ENCODE measurements at regions not wholly inside any gene's neighbourhood (a gene's known extent, or its start where the extent isn't known, plus 50 kb on each side); places are given as distances from the start of the nearest gene placed in this dataset.

- no peak for DNase-seq
- H3K27ac ChIP-seq: no peak overlapping the region
- intact Hi-C loops (cut with DNase I; ENCODE audit: low total_unique reads): no loop called here
Observed at GRCh38 chr2:7878786-7879482, 802.9 kb upstream of the ID2 start.

GRCh38 chr2:7879483-7879835 is 802.4 kb upstream of the ID2 start:
- TF ChIP-seq, protein P1, sequence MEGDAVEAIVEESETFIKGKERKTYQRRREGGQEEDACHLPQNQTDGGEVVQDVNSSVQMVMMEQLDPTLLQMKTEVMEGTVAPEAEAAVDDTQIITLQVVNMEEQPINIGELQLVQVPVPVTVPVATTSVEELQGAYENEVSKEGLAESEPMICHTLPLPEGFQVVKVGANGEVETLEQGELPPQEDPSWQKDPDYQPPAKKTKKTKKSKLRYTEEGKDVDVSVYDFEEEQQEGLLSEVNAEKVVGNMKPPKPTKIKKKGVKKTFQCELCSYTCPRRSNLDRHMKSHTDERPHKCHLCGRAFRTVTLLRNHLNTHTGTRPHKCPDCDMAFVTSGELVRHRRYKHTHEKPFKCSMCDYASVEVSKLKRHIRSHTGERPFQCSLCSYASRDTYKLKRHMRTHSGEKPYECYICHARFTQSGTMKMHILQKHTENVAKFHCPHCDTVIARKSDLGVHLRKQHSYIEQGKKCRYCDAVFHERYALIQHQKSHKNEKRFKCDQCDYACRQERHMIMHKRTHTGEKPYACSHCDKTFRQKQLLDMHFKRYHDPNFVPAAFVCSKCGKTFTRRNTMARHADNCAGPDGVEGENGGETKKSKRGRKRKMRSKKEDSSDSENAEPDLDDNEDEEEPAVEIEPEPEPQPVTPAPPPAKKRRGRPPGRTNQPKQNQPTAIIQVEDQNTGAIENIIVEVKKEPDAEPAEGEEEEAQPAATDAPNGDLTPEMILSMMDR (IDR thresholded peaks at IDR 0.05): no peak
- no peak for TF ChIP-seq EP300 (IDR thresholded peaks at IDR 0.05)
- TF ChIP-seq POLR2AphosphoS5 (IDR thresholded peaks at IDR 0.05): no peak
- TF ChIP-seq POLR2A (IDR thresholded peaks at IDR 0.05): no peak
- no peak for DNase-seq
- 67 to 87% (median 81%) methylated on average over 1 of the region's 1 CpG for WGBS, 5 donors
- no peaks in the 10 kb centered on the region for H3K9me3 ChIP-seq
- H3K27me3 ChIP-seq: no peaks in the 10 kb centered on the region
- peaks cover 0 to 15% (median 7%) of the 10 kb centered on the region in 4 donors for H3K4me1 ChIP-seq
- H3K27ac ChIP-seq: no peak overlapping the region
- H3K36me3 ChIP-seq: no peaks in the 10 kb centered on the region
- no peak overlapping the region for H3K4me3 ChIP-seq
- intact Hi-C loops (cut with DNase I; ENCODE audit: low total_unique reads): no loop called here

More at GRCh38 chr2:7878786-7879482, 802.9 kb upstream of the ID2 start:
- Histone ChIP-seq H3K4me3 (no peak overlapping the region), H3K4me1 (peaks cover 0 to 15% (median 7%) of the 10 kb centered on the region in 4 donors), H3K27me3 (no peaks in the 10 kb centered on the region), H3K36me3 (no peaks in the 10 kb centered on the region), H3K9me3 (no peaks in the 10 kb centered on the region)
- no peak for TF ChIP-seq POLR2A (IDR thresholded peaks at IDR 0.05)
- TF ChIP-seq, protein P1 (IDR thresholded peaks at IDR 0.05): no peak
- no peak for TF ChIP-seq EP300 (IDR thresholded peaks at IDR 0.05)
- TF ChIP-seq POLR2AphosphoS5 (IDR thresholded peaks at IDR 0.05): no peak
- WGBS, 5 donors: 73 to 77% (median 76%) methylated on average over 12 of the region's 12 CpGs

DNA sequence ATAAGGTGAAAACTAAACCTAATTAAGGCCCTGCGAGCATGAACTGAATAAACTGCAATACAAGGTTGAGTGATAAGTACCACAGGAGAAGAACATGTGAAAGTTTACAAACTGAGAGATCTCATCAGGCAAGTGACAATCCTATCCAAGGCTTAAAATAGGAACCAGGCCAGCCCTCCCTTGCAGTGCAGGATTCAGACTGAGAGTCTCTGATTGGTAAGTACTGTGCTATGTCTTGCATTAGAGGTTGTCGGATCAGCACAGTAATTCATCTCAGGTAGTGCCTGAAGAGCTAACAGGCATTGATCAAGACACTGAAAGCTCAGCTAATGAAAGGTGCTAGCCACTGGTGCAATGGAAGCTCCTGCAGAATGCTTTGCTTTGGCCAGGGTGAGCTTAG is 801.7 kb upstream of the ID2 start:
- H3K4me1 ChIP-seq: peaks cover 0 to 15% (median 7%) of the 10 kb centered on the region in 4 donors
- no peak for DNase-seq
- no peak overlapping the region for H3K27ac ChIP-seq
- WGBS, 5 donors: 87 to 98% (median 95%) methylated on average over 2 of the region's 2 CpGs
- H3K36me3 ChIP-seq: no peaks in the 10 kb centered on the region
- intact Hi-C loops (cut with DNase I; ENCODE audit: low total_unique reads): no loop called here
- no peaks in the 10 kb centered on the region for H3K9me3 ChIP-seq
- TF ChIP-seq EP300 (IDR thresholded peaks at IDR 0.05) (no peak), POLR2A (IDR thresholded peaks at IDR 0.05) (no peak), POLR2AphosphoS5 (IDR thresholded peaks at IDR 0.05) (no peak)
- TF ChIP-seq, protein P1 (IDR thresholded peaks at IDR 0.05): no peak
- H3K4me3 ChIP-seq: no peak overlapping the region
- no peaks in the 10 kb centered on the region for H3K27me3 ChIP-seq

DNA sequence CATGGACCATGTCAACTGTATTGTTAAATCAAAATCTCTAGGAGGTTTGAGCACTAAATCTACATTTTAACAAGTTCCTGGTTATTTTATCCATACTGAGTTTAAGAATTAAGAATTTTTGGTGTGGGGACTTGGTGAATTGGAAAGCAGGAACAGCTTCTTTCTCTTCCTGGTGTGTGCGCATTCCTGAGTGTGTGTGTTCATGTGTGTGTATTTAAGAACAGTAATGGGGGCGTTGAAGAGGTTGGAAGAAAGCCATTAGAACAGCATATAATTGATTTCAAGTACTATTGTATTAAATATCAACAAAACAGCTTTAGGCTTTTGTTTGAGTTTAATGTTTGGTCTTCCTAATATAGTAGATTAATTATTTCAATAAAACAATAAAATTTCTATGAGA is 801.3 kb upstream of the ID2 start:
- DNase-seq: no peak
- Histone ChIP-seq H3K27me3 (no peaks in the 10 kb centered on the region), H3K9me3 (no peaks in the 10 kb centered on the region), H3K4me3 (no peak overlapping the region), H3K36me3 (no peaks in the 10 kb centered on the region), H3K27ac (no peak overlapping the region), H3K4me1 (peaks cover 0 to 15% (median 7%) of the 10 kb centered on the region in 4 donors)
- WGBS, 5 donors: 31 to 45% (median 43%) methylated on average over 2 of the region's 2 CpGs
- no peak for TF ChIP-seq POLR2A (IDR thresholded peaks at IDR 0.05)
- TF ChIP-seq, protein P1 (IDR thresholded peaks at IDR 0.05): no peak
- intact Hi-C loops (cut with DNase I; ENCODE audit: low total_unique reads): no loop called here
